NCI-H2171 treated with DMSO at 0.1 percent for 48 hours (cell line): ENCODE measurements at regions not wholly inside any gene's neighbourhood (a gene's known extent, or its start where the extent isn't known, plus 50 kb on each side); places are given as distances from the start of the nearest gene placed in this dataset.
"Not testable (repeated sequence)": the region's sequence is repeated elsewhere in the genome, so short reads cannot be mapped to it uniquely, and the experiment has no call there.

Experiments
- DNase-seq: peaks from one replicate; lab custom pipeline; 2025; lab: John Stamatoyannopoulos, UW

DNA sequence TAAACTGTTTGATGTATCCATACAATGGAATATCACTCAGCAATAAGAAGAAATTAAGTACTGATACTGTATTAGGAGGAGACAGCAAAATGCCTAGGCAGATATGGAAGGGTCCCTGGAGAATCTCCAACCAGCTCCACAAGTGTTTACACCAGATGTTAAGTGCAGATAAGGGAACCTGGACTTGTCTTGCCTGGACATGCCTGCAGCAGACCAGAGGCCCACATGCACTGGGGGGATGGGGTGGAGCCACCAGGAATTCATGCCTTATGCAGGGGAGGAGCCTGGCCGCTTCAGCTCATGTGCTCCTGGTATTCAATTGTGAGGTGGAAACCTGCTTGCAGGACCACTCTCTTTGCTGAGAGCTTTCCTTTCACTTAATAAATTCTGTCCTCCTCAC, 287.6 kb downstream of the LIPI start:
- peak; percentile 11 for DNase-seq

DNA sequence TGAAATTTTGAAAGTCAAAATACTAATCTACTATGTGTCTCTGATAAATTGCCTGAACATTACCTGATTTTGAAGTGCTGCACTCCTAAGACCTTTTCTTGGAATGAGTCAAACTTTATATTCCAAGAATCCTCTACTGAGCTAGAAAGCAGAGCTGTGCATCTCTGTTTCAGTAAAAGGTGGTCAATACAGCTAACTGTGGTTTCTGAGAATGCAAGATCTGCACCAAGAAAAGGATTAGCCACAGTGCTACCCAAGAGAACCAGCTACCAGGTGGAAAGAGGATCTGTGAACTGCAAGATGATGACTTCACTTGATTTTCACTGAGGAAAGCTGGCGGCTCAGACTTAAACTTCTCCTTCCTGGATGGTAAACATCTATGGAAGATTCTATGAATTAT, 289.3 kb downstream of the LIPI start:
- not testable (repeated sequence) for DNase-seq

- DNase-seq = not testable (repeated sequence)
Measured at GRCh38 chr21:13907385-13907784, 297.8 kb downstream of the POTED start.

- DNase-seq = not testable (repeated sequence)
Measured at GRCh38 chr21:13896596-13897247, 287.1 kb downstream of the POTED start.

- DNase-seq = not testable (repeated sequence)
Measured at GRCh38 chr21:13893617-13894016, 284.0 kb downstream of the POTED start.

- not testable (repeated sequence) for DNase-seq
Measured at GRCh38 chr21:13893025-13893424, 283.4 kb downstream of the POTED start.

DNA sequence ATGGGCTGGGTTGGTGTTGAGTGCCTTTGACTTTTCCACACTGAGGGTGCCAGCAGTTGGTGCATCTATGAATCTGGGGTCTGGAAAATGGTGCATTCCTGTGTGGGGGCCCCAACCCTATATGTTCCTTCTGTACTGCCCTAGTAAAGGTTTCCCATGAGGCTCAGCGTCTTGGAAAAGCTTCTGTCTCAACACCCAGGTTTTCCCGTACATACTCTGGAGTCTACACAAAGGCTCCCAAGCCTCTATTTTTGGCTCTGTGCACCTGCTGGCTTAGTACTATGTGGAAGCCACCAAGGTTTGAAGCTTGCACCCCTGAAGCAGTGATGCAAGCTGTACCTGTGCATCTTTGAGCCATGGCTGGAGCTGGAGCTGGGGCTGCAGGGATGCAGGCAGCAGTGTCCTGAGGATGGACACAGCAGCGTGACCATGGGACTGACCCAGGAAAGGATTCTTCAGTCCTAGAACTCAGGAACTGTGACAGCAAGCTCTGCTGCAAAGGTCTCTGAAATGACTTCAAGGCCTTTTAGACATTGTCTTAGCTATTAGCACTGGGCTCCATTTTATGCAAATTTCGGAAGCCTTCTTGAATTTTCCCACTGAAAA, 282.7 kb downstream of the POTED start:
- DNase-seq = not testable (repeated sequence)

DNA sequence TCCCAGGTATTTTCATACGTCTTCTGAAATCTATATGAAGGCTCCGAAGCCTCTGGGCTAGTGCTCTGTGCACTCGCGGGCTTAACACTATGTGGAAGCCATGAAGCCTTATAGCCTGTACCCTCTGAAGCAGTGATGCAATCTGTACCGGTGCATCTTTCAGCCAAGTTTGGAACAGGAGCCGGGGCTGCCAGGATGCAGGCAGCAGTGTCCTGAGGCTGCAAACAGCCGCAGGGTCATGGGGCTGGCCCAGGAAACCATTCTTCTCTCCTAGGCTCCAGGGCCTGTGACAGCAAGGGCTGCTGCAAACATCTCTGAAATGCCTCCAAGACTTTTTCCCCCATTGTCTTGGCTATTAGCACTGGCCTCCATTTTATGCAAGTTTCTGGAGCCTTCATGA, 279.6 kb downstream of the POTED start:
- not testable (repeated sequence) for DNase-seq

DNA sequence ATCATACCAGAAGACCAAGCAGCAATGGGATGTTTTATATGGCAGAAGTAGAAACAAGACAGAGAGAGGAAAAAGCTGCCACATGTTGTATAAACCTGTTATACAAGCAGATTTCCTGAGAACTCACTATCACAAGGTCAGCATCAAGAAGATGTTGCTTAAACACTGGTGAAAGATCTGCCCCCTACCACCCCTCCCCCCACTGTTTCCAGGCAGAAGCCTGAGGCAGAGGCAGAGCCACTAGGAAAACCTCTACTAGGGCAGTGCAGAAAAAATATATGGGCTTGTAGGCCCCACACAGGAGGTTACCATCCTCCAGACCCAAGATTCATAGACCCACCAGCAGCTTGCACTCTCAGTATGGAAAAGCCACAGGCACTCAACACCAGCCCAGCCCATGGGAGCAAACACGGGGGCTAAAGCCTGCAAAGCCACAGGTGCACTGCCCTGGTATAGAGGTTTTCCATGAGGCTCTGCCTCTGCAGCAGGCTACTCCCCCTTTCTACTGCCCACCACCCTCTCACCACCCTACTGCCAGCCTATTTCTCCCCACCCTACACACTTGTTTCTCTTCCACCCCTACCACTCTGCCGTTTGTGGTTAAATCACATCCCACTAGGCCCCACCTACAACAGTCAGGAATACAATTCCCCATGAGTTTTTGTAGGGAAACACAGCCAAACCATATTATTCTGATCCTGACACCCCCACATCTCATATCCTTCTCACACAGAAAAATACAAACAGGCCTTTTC, 274.2 kb downstream of the POTED start:
- DNase-seq = not testable (repeated sequence)

- DNase-seq = not testable (repeated sequence)
Measured at GRCh38 chr21:13877503-13877902, 267.9 kb downstream of the POTED start.

DNA sequence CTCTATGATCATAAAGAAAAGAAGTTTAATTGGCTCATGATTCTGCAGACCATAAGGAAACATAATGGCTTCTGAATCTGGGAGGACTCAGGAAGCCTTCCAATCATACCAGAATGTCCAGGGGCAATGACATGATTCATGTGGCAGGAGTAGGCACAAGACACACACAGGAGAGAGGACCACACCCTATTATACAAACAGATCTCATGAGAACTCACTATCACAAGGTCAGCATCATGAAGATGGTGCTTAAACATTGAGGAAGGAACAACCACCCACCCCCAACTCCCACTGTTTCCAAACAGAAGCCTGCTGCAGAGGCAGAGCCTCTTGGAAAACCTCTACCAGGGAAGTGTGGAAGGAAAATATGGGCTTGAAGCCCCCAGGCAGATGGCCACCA, 267.4 kb downstream of the POTED start:
- DNase-seq = not testable (repeated sequence)

- not testable (repeated sequence) for DNase-seq
Measured at GRCh38 chr21:13874001-13874400, 264.4 kb downstream of the POTED start.

GRCh38 chr21:13854638-13855037, 245.1 kb downstream of the POTED start:
- no peak for DNase-seq

DNA sequence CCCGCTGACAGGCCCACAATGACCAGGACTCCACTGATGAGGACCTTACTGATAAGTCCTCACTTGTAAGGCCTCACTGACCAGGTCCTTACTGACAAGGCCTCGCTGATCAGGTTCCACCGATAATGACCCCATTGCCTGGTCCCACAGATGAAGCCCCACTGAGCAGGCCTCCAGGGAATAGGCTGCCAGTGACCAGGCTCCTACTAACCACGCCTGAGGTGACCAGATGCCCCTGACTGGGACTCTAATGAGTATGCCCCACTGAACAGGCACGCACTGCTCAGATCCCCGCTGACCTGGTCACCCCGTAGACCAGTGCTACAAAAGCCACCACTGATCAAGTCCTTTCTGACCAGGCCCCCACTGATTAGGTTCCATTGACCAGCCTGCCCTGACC, 241.2 kb downstream of the POTED start:
- not testable (repeated sequence) for DNase-seq

DNA sequence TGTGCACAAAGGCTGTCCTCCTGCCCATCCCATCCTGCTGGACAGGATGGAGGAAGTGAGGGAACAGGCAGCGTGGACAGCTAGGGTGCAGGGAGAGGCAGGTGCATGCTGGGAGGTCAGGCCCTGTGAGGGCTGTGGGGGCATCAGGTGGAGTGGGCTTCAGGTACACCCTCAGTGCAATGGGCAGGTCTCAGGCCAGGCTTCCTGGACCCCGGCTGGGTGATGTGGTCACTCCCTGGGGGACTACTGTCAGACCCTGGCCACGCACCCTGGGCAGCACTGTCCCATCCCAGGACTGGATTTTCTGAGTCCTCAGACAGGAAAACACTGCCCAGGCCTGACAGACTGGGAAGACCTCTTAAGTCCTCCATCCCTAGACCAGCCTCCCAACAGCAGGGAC, 239.9 kb downstream of the POTED start:
- not testable (repeated sequence) for DNase-seq

- DNase-seq = not testable (repeated sequence)
Measured at GRCh38 chr21:13846718-13847117, 237.1 kb downstream of the POTED start.

DNA sequence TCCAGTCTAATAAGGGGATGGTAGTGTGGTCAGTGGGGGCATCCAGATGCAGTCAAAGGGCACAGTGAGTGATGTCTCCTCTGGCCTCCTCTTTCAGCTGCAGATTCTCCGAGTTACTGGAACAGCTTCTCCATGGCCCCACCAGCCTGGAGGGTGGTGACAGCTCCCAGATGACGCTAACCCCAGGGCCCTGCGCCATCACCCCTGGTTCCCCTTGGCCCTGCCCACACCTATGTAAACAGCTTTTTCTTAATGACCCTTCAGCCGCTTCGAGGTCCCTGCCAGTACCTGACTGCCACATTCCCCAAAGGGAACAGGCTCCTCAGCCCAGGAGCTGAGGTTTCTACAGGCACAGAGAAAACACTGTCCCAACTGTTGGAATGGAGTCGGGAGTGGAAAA, 235.0 kb downstream of the POTED start:
- DNase-seq = not testable (repeated sequence)

- not testable (repeated sequence) for DNase-seq
Measured at GRCh38 chr21:13843081-13843480, 233.5 kb downstream of the POTED start.

GRCh38 chr21:13827666-13828065, 218.1 kb downstream of the POTED start:
- DNase-seq = not testable (repeated sequence)

DNA sequence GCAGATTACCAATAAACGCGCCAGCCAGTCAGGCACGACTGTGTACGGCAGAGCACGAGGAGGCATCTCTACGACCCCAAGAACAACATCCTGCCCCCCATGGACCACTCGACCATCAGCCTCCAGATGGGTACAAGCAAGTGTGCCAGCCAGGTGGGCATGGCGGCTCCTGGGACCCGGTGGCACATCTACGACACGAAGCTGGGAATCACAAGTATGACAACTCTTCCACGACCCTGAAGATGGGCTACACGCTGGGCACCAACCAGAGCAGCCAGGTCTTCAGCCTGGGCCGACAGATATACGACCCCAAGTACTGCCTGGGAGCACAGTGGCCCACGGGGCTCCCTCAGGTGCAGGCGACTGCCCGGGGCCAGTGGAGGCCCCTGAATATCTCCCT, 217.6 kb downstream of the POTED start:
- no peak for DNase-seq

- not testable (repeated sequence) for DNase-seq
Measured at GRCh38 chr21:13826511-13826910, 216.9 kb downstream of the POTED start.

- not testable (repeated sequence) for DNase-seq
Measured at GRCh38 chr21:13825218-13825778, 215.7 kb downstream of the POTED start.

GRCh38 chr21:13820286-13820685, 210.7 kb downstream of the POTED start:
- DNase-seq = not testable (repeated sequence)
